ENCODE measurements at regions not wholly inside any gene's neighbourhood (a gene's known extent, or its start where the extent isn't known, plus 50 kb on each side); places are given as distances from the start of the nearest gene placed in this dataset.

DNA sequence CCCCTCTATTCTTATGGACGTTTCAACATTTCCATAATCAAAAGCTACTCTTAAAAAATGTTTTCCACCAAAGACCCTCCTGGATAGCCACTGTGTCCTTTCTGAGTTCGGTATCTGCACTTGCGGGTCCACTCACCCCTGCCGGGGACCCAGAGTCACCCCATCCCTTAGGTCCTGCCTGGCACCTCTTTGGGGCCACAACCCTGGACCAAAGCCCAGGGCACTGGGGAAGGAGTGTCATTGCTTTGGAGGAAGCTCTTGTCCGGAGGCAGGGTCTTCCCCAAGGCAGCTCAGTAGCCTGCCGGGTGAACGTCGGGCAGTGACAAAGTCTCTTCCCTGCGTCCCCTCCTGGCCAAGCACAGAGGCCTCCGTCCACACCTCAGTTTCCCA, 129.6 kb downstream of the RFLNA start:
- Mint-ChIP-seq H3K4me1 (ENCODE audit: low read depth, unreplicated experiment) (no peaks in the 10 kb centered on the region), H3K36me3 (ENCODE audit: insufficient read depth, unreplicated experiment) (peaks cover 58% of the 10 kb centered on the region), H3K27me3 (ENCODE audit: insufficient read depth, unreplicated experiment) (no peaks in the 10 kb centered on the region), H3K9me3 (ENCODE audit: unreplicated experiment) (no peaks in the 10 kb centered on the region), H3K4me3 (ENCODE audit: unreplicated experiment) (no peak overlapping the region), H3K27ac (ENCODE audit: unreplicated experiment) (no peak overlapping the region)
- no peak overlapping the region for H3K4me3 ChIP-seq (ENCODE audit: low read depth, low read length)
- DNase-seq: no peak
- H3K9me3 ChIP-seq: no peaks in the 10 kb centered on the region
- H3K27me3 ChIP-seq (replicated peaks; ENCODE audit: control insufficient read depth, insufficient read depth, low read length): no peaks in the 10 kb centered on the region
- POLR2A ChIA-PET: no interaction called here
- H3K36me3 ChIP-seq (ENCODE audit: control insufficient read depth, insufficient read depth, low read length): peaks cover 5% of the 10 kb centered on the region
- TF ChIP-seq, protein P1, sequence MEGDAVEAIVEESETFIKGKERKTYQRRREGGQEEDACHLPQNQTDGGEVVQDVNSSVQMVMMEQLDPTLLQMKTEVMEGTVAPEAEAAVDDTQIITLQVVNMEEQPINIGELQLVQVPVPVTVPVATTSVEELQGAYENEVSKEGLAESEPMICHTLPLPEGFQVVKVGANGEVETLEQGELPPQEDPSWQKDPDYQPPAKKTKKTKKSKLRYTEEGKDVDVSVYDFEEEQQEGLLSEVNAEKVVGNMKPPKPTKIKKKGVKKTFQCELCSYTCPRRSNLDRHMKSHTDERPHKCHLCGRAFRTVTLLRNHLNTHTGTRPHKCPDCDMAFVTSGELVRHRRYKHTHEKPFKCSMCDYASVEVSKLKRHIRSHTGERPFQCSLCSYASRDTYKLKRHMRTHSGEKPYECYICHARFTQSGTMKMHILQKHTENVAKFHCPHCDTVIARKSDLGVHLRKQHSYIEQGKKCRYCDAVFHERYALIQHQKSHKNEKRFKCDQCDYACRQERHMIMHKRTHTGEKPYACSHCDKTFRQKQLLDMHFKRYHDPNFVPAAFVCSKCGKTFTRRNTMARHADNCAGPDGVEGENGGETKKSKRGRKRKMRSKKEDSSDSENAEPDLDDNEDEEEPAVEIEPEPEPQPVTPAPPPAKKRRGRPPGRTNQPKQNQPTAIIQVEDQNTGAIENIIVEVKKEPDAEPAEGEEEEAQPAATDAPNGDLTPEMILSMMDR (IDR thresholded peaks at IDR 0.05; ENCODE audit: insufficient read depth in 1 of 2, low read depth in 1 of 2, low read length in 1 of 2, severe bottlenecking in 1 of 2, unreplicated experiment in 1 of 2): no peak
- intact Hi-C loops (cut with micrococcal nuclease; ENCODE audit: unreplicated experiment): no loop called here
- BruUV-seq (replicated peaks): no TSS peak
- H3K4me1 ChIP-seq: peaks cover 6% of the 10 kb centered on the region; the same call in 1 of the 2 replicates
- CTCF ChIA-PET: no interaction called here

DNA sequence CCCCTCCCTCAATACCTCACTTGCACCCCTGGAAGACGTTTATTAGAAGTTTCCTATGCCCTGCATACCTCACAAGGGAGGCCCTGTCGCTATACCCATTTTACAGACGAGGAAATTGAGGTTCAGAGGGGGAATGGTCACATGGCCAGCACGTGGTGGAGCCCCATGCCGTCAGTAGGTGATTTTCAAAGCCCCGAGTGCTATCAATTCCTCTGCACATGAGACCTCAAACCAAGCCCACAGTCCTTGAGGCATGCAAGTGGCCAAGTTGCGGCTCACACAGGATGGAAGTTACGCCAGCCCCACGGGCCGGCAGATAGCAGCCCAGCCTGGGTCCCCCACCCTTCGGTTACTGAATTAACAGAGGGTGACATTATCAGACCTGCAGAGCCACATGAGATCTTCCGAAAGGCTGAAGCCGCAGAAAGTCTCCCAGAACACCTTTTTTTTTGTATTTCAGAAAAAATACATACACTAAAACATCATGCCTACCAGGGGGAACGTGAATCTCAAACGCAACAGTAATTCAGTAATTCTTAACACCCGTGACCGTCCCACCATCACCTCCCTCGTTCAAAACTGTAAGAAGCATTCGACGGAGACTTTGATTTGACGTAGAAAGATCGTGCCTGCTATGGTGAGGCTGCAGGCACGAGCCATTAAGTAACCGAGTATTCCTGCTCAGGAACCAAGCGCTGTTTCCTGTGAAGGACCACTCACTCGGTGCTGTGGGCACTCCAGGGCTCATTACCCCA, 129.0 kb downstream of the RFLNA start:
- POLR2A ChIA-PET: no interaction called here
- H3K4me1 Mint-ChIP-seq (ENCODE audit: low read depth, unreplicated experiment): no peaks in the 10 kb centered on the region
- no peak overlapping the region for H3K4me3 Mint-ChIP-seq (ENCODE audit: unreplicated experiment)
- intact Hi-C loops (cut with micrococcal nuclease; ENCODE audit: unreplicated experiment): no loop called here
- no peaks in the 10 kb centered on the region for H3K9me3 Mint-ChIP-seq (ENCODE audit: unreplicated experiment)
- TF ChIP-seq, protein P1 (IDR thresholded peaks at IDR 0.05; ENCODE audit: insufficient read depth in 1 of 2, low read depth in 1 of 2, low read length in 1 of 2, severe bottlenecking in 1 of 2, unreplicated experiment in 1 of 2): no peak
- no peak for DNase-seq
- no peaks in the 10 kb centered on the region for H3K9me3 ChIP-seq
- peaks cover 6% of the 10 kb centered on the region; the same call in 1 of the 2 replicates for H3K4me1 ChIP-seq
- H3K36me3 Mint-ChIP-seq (ENCODE audit: insufficient read depth, unreplicated experiment): peaks cover 58% of the 10 kb centered on the region
- CTCF ChIA-PET: no interaction called here
- no peaks in the 10 kb centered on the region for H3K27me3 ChIP-seq (replicated peaks; ENCODE audit: control insufficient read depth, insufficient read depth, low read length)
- no peak overlapping the region for H3K4me3 ChIP-seq (ENCODE audit: low read depth, low read length)
- H3K36me3 ChIP-seq (ENCODE audit: control insufficient read depth, insufficient read depth, low read length): peaks cover 5% of the 10 kb centered on the region
- no peaks in the 10 kb centered on the region for H3K27me3 Mint-ChIP-seq (ENCODE audit: insufficient read depth, unreplicated experiment)
- no TSS peak for BruUV-seq (replicated peaks)
- H3K27ac Mint-ChIP-seq (ENCODE audit: unreplicated experiment): no peak overlapping the region

DNA sequence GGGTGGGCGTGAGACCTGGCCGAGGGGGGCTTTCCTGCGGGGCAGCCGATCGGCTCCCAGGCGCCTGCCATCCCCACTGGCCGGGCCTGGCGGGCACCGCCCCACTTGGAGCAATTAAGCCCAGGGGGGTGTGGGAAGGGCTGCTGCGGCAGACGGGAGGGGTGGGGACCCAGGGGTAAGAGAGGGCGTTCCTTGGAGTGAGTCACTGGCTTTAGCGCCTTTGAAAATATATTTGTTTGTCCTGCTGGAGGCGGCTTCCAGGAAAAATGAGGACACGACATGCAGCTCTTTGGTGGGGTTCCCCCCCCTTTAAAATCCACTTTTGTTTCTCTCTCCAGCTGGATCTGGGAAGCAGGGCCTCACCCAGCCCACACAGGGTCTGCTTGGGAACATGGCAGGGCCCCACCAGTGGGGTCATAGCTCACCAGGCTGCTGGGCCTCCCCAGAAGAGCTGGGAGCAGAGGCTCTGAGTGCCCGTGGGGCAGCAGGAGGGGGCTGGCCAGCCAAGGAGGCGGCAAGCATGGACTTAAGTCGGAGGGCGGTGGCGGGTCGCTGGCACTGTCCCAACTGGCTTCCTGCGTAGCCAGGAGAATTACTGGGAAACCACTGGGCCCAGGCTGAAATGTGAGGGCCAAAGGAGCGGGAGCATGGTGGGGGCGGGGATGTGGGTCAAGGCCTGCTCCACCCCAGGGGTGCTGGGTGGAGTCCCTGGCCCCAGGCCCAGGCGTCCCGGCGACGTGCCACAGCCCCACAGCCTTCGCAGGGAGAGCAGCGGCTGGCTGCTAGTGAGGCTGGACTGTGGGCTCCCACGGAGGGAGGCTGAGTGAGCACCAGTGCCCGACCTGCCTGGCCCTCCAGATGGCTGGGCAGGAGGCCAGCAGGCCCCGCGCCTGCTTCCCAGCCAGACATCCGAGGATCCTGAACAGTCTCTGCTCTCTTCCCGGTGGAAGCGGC, 128.0 kb downstream of the RFLNA start:
- H3K4me1 ChIP-seq: peaks cover 6% of the 10 kb centered on the region; the same call in 1 of the 2 replicates
- Mint-ChIP-seq H3K27me3 (ENCODE audit: insufficient read depth, unreplicated experiment) (no peaks in the 10 kb centered on the region), H3K4me1 (ENCODE audit: low read depth, unreplicated experiment) (no peaks in the 10 kb centered on the region), H3K36me3 (ENCODE audit: insufficient read depth, unreplicated experiment) (peaks cover 48% of the 10 kb centered on the region), H3K27ac (ENCODE audit: unreplicated experiment) (no peak overlapping the region), H3K4me3 (ENCODE audit: unreplicated experiment) (no peak overlapping the region), H3K9me3 (ENCODE audit: unreplicated experiment) (no peaks in the 10 kb centered on the region)
- TF ChIP-seq, protein P1 (IDR thresholded peaks at IDR 0.05; ENCODE audit: insufficient read depth in 1 of 2, low read depth in 1 of 2, low read length in 1 of 2, severe bottlenecking in 1 of 2, unreplicated experiment in 1 of 2): no peak
- POLR2A ChIA-PET: no interaction called here
- no peaks in the 10 kb centered on the region for H3K9me3 ChIP-seq
- H3K4me3 ChIP-seq (ENCODE audit: low read depth, low read length): no peak overlapping the region
- H3K36me3 ChIP-seq (ENCODE audit: control insufficient read depth, insufficient read depth, low read length): peaks cover 5% of the 10 kb centered on the region
- BruUV-seq (replicated peaks): no TSS peak
- no peaks in the 10 kb centered on the region for H3K27me3 ChIP-seq (replicated peaks; ENCODE audit: control insufficient read depth, insufficient read depth, low read length)
- no peak for DNase-seq
- CTCF ChIA-PET: no interaction called here
- intact Hi-C loops (cut with micrococcal nuclease; ENCODE audit: unreplicated experiment): no loop called here

Measured in Caco-2 (cell line).